ENCODE measurements at regions not wholly inside any gene's neighbourhood (a gene's known extent, or its start where the extent isn't known, plus 50 kb on each side); places are given as distances from the start of the nearest gene placed in this dataset.

DNA sequence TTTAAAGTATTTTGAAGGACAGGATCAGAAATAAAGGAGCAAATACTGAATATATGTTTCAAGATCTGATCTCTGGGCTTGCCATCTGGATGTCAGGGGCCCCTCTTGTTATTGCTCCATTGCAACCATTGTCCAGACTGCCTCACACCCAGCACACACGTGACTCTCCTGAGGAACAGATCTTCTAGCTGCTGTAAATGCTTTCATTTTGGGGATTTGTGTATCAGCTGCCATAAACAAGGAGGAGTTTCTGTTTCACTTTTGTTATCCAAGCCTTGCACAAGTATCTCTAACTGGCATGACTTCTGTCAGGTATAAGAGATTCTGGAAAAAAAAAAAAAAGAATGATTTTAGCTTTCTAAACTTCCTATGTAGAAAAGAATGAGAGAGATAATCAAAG is 1624.1 kb upstream of the PRR20A start:
- TF ChIP-seq, protein P1, sequence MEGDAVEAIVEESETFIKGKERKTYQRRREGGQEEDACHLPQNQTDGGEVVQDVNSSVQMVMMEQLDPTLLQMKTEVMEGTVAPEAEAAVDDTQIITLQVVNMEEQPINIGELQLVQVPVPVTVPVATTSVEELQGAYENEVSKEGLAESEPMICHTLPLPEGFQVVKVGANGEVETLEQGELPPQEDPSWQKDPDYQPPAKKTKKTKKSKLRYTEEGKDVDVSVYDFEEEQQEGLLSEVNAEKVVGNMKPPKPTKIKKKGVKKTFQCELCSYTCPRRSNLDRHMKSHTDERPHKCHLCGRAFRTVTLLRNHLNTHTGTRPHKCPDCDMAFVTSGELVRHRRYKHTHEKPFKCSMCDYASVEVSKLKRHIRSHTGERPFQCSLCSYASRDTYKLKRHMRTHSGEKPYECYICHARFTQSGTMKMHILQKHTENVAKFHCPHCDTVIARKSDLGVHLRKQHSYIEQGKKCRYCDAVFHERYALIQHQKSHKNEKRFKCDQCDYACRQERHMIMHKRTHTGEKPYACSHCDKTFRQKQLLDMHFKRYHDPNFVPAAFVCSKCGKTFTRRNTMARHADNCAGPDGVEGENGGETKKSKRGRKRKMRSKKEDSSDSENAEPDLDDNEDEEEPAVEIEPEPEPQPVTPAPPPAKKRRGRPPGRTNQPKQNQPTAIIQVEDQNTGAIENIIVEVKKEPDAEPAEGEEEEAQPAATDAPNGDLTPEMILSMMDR (IDR thresholded peaks at IDR 0.05), result no peak
- TF ChIP-seq POLR2A (IDR thresholded peaks at IDR 0.05), result no peak

Measured in heart left ventricle (tissue), 13 donors.